AG08396 (cell line): ENCODE measurements at regions not wholly inside any gene's neighbourhood (a gene's known extent, or its start where the extent isn't known, plus 50 kb on each side); places are given as distances from the start of the nearest gene placed in this dataset.
"Not testable (repeated sequence)": the region's sequence is repeated elsewhere in the genome, so short reads cannot be mapped to it uniquely, and the experiment has no call there.

Experiments used
- DNase-seq: peaks from one replicate; pipeline ENCODE4 v3.0.0; 2012; ENCODE audit warnings: low spot score, mixed read lengths

DNA sequence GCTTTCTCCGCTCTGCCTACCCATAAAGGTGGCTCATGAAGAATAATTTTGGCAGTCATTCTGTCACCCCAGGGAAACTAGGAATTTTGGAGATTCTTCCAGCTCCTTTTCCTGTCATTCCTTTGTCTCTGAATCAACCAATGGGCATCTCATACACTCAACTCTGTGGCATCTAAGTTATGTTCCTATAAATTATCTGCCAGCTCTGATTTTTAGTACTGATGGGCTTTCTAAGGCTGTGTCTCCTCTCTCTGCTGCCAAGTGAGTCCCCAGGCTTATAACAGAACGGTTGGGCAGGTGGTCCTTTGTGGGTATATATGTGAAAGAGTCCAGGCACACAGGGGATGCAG lies 226.8 kb downstream of the NMUR2 start:
- DNase-seq: no peak

DNA sequence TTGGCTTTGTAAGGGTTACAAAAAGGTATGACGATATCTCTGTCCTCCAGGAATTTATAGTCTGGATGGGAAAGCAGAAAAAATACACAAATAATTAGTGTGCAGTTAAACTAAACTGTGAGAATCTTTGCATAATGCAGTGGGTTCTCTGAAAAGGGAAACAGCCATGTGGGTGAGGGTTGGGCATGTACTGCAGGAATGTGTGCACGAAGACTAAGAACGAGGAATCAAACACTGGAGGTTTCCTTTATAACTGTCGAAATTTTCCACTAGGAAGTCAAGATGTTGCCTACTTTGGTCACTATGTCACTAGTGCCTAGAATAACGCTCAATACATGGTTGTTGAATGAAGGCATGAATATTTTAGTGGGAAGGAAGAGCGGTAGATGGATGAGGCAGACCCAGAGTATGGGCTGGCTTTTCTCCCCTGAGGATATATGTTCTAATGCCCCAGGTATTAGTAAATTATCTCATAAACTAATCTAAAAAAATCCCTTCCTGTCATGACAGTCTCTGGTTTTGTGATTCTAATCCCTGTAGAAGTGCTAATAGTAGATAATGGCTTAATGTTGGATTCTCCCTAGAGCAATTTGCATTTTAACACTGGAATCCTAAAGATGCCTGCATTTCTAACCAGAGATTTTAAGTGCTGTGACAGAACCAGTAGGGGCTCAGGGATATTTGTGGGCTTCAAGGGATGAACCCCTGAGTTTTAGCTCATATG lies 227.3 kb downstream of the NMUR2 start:
- no peak for DNase-seq

DNA sequence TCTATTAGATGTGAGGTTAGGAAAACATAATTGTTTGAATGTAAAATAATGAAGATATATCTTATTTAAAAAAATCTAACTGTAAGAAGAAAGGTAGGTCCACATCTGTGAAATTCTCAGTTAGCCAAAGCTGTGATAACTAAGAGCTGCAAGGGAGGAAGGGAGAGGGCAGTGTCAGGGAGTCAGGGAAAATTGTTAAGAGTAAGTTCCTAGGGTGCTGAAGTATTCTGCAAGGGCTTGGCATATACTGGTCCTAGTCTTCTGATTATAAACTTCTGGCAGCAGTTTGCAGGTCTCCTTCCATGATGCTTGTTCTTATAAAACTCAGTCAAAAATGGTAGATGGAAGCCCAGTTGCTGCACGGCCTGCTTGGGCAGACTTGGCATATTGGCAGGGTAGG lies 233.2 kb downstream of the NMUR2 start:
- no peak for DNase-seq

DNA sequence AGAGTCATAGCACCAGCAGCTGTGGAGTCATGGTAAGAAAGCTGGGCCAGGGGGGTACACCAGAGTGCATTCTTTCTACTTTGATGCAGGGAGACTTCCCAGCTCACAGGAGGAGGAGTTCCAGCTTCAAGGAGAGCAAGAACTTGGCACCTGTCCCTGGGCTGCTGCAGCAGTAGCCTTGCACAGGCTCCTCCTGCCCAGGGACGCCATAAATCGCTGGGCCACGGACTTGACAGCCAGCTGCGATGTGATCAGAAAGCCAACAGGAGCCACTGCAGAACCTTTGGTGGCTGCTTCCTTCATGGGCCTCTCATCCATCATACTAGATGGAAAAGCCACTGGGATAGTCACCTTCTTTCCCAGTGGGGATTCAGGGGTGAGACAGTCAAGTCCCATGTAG lies 234.7 kb downstream of the NMUR2 start:
- DNase-seq: no peak

DNA sequence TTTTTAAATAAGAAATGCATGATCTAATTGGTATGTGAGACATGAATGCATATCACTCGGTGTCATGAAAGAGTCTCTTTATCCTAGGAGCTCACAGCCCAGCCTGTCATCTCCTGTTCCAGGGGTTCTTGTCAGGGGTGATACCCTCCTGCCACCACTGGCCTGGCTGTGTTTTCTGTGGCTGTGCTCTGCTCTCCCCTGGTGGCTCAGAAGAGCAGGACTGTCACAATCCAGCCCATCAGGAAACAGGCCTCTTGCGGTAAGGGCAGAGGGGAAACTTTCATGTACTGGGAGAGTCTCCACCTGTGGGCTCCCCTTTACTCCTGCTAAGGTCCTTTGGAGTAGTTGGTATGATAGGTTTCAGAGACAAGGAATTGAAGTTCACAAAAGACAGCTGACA lies 240.2 kb upstream of the GLRA1 start:
- DNase-seq: no peak

DNA sequence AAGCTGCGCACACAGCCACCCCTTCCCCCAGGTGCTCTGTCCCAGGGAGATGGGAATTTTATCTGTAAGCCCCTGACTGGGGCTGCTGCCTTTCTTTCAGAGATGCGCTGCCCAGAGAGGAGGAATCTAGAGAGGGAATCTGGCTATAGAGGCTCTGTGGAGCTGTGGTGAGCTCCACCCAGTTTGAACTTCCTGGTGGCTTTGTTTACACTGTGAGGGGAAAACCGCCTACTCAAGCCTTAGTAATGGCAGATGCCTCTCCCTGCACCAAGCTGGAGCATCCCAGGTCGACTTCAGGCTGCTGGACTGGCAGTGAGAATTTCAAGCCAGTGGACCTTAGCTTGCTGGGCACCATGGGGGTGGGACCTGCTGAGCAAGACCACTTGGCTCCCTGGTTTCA lies 235.2 kb upstream of the GLRA1 start:
- not testable (repeated sequence) for DNase-seq

DNA sequence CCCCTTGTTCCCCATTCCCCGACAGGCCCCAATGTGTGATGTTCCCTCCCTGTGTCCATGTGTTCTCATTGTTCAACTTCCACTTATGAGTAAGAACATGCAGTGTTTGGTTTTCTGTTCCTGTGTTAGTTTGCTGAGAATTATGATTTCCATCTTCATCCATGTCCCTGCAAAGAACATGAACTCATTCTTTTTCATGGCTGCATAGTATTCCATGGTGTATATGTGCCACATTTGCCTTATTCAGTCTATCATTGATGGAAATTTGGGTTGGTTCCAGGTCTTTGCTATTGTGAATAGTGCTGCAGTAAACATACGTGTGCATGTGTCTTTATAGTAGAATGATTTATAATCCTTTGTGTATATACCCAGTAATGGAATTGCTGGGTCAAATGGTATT lies 229.8 kb upstream of the GLRA1 start:
- DNase-seq: not testable (repeated sequence)

DNA sequence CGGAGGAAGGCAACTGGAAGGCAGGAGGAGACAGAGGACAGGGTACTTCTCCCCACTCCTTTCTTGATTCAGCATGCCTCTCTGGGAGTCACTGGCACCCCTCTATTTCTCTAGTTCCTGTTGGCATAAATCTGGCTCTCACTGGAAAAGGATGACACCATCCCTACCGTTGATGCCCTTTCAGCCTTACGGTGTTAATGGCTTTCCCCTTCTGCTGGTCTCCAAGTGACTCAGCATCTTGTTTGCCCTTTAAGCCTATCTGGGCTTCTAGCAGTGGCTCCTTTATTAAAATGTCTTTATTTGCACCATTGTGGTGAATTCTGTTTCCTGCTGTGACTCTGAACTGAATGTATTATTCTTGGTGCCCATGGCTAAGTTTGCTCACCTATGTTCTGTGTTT lies 227.3 kb upstream of the GLRA1 start:
- no peak for DNase-seq

DNA sequence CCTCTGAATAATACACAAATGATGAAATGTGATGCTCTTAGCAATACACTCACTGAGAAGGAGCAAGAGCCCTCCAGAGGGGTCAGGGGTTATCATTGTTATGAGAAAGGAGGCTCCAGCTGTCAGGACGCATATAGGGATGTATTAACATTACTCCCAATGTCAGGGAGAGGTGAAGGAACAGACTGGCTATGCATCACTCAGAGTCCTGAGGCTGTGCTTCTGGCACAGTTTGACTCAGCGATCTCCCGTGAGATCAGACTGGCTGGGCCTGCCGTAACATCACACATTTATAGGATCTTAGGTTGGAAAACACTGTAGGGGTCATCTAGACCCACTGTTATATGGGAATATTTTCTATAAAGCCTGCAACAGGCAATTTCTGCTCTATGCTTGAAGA lies 226.5 kb upstream of the GLRA1 start:
- no peak for DNase-seq

DNA sequence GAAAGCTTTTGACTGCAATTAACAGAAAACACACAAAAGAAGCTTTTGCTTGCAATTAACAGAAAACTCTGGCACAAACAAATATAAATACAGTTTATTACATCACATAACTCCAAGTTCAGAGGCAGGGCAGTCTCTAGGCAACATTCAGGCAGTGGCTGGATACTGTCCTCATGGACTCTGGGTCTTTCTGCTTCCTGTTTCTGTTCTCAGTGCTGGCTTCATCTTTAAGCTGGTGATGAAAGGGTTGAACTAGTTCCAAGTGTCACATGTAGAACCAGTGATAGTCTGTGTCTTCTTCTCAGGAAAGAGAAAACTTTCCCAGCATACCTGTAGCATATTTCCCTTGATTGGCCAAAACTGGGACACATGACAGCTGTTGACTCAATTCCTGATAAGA lies 222.6 kb upstream of the GLRA1 start:
- DNase-seq: no peak

DNA sequence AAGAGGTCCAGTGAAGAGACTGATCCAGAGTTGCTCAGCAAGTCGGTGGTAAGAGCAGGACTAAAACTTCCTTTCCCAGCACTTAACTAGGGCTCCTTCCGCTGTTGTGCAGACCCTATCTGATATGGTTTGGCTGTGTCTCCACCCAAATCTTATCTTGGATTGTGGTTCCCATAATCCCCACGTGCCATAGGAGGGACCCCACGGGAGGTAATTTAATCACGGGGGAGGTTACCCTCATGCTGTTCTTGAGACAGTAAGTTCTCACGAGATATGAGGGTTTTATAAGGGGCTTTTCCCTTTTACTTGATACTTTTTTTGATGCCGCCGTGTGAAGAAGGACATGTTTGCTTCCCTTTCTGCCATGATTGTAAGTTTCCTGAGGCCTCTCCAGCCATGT lies 221.9 kb upstream of the GLRA1 start:
- no peak for DNase-seq

DNA sequence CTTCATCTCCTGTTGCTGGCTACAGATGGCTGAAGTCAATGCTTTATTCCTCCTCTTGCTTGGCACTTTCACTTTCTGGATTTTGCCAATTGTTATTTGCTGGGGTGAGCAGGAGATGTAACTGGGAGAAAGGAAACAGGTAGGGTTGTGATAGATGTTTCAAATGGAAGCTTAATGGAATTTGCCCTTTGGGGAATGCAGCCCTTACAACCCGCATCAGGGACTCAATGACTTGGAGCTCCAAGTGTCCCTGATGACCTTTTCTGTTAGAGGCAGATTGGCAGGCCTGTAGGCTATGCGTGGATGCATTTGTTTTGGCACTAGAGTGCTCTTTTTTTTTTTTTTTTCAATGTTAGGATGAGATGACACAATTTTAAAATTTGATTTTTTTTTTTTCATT lies 219.9 kb upstream of the GLRA1 start:
- DNase-seq: no peak

DNA sequence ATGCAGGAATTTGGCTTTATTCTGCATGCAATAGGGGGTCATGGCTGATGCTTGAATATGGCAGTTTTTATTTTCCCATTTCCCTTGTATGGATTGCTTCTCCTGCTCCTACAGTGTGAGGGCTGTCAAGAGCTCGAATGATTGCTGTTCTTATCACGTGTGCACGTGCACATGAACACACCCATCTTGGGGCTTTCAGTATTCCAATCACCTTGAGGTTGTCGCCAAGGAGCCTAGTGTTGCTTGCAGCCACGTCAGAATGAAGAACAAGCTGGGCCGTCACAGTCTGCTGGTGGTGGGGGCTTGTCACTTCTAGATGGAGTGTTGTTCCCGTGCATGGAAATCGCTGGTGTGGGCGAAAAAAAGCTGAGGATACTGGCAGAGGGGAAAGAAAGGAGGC lies 219.4 kb upstream of the GLRA1 start:
- no peak for DNase-seq

DNA sequence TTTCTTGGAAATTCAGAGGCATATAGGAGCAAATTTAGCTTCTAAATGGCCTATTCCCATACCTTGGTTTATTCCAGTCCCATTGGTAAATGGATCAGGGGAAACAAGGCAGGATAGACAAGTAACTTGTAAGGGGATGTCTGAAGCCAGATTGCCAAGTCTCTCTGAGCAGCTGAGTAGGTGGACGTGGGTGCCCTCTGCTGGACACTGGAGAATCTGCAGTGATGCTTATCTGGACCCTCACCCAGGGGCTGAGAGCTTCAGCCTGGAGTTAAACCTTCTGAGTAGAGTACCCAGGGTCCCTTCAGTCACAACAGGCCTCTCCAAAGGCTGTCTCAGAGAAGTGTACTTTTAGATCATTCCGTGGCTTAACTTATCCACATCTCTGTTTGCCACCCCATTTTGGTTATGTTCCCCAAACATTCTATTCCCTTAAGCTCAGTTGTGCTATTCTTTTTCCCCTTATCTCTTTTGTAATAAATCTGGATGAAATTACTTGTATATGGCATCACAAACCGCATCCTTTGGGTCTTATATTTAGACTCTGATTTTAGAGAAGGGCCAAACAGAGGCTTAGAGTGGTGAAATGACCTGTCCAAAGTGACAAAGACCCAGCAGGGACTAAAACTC lies 218.3 kb upstream of the GLRA1 start:
- DNase-seq: peak; percentile 60

DNA sequence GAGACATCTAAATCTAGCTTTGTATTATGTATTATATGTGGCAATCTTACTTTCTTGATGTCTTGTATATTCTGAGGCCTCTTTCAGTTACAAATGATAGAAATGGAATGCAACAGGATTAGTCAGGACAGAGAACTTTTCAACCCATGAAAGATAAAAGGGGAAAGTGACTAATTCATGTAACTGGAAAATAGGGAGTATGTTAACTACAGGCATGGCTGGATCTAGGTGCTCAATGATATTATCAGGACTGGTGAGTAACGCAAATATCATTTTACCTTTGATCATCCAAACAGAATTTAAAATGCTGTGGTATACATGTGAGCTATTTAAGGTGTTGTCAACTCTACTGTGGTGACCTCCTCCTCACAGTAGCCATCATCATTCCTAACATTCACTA lies 215.7 kb upstream of the GLRA1 start:
- DNase-seq: no peak

DNA sequence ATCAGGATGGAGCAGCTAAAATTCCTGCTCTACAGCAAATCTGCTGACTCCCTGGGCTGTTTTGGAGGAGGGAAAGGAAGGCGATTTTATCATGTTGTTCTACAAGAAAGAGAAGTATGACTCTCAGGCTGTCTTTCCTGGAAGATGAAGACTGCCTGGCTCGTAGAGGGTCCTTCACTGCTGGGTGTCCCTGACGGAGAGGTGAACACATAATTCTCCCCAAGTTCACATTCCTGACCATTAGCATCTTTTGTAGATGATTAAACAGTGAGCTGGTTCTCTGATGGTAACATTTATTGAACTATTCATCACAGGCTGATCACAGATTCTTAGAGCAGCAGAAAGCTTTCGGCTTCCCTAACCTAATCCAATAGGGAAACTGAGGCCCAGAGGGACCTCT lies 212.4 kb upstream of the GLRA1 start:
- no peak for DNase-seq

DNA sequence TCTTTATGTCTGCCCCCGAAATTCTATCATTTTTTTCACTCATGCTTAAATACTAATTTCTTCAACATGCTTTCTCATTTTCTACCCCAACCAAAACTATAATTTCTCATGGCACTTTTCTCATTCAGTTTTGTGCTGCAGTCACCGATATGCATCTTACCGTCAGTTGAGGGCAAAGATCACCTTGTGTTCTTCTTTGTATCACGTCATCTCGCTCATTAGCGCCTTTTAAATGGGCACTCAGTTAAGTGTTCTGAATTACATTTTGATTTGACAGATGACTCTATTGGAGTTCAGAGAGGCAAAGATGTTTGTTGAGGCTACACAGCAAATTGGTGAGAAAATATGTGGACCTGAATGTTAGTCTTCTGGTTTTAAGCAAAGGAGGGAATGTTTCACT lies 211.7 kb upstream of the GLRA1 start:
- DNase-seq: no peak

DNA sequence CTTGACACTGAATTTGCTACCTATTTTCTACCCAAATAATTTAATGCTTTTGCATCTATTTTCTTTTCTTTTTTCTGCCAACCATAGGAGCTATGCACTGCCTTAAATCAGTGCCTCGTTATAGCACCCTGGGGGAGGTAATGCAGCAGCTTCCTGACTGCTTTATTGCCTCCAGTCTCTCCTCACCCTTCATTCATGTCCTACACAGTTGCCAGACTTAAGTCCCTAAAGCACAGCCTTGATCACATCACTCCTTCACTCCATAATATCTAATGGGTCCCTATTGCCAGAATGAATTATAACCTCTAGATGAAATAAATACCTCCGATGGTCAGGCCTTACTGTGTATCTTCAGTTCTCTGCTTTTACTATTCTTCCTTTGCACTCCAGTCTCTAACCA lies 211.2 kb upstream of the GLRA1 start:
- no peak for DNase-seq

DNA sequence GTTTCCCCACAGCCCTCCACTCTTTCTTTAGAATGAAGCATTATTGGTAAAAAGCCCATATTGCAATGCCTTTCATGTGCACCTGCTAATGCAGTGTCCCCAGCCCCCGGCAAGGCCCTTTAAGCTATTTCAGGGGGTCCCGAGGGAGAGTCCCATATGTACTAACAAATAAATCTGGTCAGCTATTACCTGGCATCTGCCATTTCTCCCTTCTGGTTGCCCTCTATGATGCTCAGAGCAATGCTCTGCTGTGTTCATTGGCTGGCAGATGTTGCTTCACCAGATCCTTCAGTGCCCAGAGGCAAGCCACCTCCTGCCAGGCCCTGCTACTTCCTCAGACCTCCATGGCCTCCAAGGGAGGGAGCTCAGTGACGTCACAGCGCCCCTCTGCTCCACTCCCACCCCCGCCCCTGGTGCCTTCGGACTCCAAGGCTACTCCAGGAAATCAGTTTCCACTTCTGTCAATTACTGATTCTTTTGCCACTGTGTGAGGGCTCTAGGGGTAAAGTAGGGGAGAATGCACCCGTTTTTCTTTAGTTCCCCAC lies 201.1 kb upstream of the GLRA1 start:
- DNase-seq: no peak

DNA sequence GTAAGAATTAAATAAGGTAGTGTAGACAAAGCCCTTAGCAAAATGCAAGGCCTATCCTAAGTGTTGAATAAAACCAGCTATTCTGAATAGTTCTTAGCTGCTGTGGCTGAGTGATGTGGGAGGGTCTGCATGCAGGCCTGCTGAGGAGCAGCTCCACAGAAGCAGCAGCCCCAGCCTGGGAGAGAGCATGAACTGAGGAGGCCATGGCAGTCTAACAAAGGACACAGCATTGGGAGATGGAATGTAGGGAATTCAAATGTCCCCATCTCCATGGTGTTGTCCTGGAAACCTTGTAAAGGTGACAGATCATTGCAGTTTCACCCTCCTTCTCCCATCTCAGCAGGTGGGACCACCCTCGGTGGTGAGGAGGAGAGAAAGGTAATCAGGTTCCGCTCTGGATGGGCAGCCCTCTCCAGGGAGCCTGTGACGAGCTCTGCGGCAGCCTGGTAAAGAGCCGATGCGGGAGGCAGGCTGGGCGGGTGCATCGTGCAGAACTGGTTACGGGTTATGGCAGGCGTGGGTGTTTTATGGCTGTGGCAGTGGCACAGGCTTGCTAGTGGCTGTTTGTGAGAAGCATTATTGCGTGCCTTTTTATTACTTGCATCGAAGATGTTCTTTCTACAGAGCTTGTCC lies 199.9 kb upstream of the GLRA1 start:
- no peak for DNase-seq

DNA sequence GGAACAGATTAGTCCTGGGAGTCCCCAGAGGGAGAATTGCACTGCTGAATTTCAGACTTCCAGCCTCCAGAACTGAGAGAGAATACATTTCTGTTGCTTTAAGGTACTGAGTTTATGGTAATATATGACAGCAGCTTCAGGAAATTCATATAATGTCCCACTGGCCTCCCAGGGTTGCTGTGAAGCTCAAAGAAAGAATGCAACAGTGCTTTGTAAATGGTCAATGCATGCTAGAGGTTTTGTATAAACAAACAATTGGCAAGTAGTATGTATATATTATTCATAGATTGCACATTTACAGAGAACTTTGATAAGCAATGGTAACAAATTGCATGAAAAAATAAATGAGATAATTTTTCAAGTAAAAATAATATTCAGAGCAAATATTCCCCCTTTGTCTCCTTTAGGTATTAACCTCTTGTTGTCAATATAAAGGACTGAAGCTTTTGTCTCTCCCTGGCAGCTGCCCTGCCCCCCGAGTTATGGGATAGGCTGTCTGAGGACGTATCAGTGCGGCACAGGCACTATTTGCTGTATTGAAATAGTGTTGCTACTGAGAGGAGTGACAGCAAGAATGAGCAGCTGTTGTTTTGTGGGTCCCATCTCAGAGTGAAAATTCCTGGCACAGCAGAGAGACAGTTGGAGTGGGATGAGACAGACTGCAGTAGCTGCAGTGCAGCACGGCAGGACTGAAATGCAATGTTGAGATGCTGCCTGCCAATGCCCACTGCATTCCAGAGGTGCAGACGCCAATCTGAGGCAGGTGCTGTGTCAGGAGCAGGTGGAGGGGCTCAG lies 194.2 kb upstream of the GLRA1 start:
- no peak for DNase-seq

DNA sequence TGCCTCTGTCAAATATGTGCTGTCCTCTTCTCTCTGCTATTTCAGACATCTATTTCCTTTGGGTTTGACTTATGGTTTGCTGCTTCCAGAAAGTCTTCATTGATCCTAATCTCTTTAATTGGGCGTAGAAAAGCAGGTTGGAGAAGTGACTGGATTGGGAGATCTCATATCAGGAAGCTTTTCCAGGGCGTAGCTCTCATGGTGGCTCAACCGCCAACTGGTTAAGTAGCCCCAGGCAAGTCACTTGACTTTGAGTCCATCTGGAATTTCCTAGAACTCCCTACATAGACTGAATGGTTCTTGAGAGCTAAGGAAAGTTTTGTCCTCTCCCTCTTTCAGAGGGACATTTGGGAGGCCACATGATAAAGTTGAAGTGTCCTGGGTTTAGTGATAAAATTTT lies 192.3 kb upstream of the GLRA1 start:
- DNase-seq: no peak

DNA sequence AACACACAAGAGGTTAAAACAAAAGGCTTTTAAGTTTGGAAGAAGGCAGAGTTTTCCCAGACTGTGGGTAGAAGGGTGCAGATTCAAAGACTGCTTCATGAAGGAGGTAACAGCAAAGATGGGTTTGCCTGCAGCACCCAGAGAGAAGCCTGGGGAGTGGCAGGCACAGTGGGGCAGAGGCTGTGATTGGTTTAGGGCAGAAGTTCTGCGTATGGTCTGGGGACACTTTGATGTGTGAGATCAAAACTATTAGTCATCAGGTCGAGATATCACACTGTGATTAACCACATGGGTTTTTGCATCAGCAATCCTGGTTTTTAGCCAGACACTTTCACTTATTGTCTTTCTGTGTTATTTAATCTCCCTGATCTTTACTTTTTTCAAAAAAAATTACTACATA lies 188.8 kb upstream of the GLRA1 start:
- DNase-seq: no peak
